OCI-LY7 (cell line): ENCODE measurements at regions not wholly inside any gene's neighbourhood (a gene's known extent, or its start where the extent isn't known, plus 50 kb on each side); places are given as distances from the start of the nearest gene placed in this dataset.
A peak's percentile ranks its signal among the peaks of the same experiment; 100 is the strongest.

ENCODE experiments used
- BruUV-seq: library from RNA; stranded (reverse); fragments of 400-500 nt; replicated peaks from 2 replicates; lab custom pipeline; 2021; lab: Mats Ljungman, UMichigan
- CTCF ChIA-PET: fragments of 300-600 bp; sonication (Branson Sonifier 250); formaldehyde crosslinking; loops from one replicate; lab custom pipeline; 2022; ENCODE audit warnings: antibody characterized with exemption; ENCODE audit not compliant: unreplicated experiment; lab: Charles Lee
- POLR2A ChIA-PET: fragments of 300-600 bp; sonication (Branson Sonifier 250); formaldehyde crosslinking; loops from one replicate; lab custom pipeline; 2022; ENCODE audit warnings: antibody characterized with exemption; lab: Charles Lee
- DNase-seq: peaks from one replicate; pipeline ENCODE4 v3.0.0-alpha.2; 2015; ENCODE audit warnings: low spot score
- H2AFZ ChIP-seq: fragments of 200-600 bp; sonication (generic), shearing (Covaris generic); 2 replicates; pipeline ENCODE4 v1.6.1; 2014; ENCODE audit warnings: mild to moderate bottlenecking, antibody characterized with exemption, low read length, moderate library complexity
- H3K27ac ChIP-seq: fragments of 200-600 bp; sonication (generic); 2 replicates; pipeline ENCODE4 v1.5.1; 2014; ENCODE audit warnings: mixed run types, low read depth, mild to moderate bottlenecking, moderate library complexity, low read length, inconsistent platforms; ENCODE audit not compliant: poor library complexity, severe bottlenecking
- H3K36me3 ChIP-seq: fragments of 200-600 bp; sonication (generic); 2 replicates; pipeline ENCODE4 v1.6.1; 2014; ENCODE audit warnings: mild to moderate bottlenecking, antibody characterized with exemption, low read length, moderate library complexity, mixed read lengths; ENCODE audit not compliant: insufficient read depth
- H3K4me1 ChIP-seq: fragments of 200-600 bp; sonication (generic); 2 replicates; pipeline ENCODE4 v1.5.1; 2014; ENCODE audit warnings: mild to moderate bottlenecking, low read length; ENCODE audit not compliant: insufficient read depth, poor library complexity, severe bottlenecking
- H3K4me2 ChIP-seq: fragments of 200-600 bp; sonication (generic); 2 replicates; pipeline ENCODE4 v1.6.1; 2014; ENCODE audit warnings: mild to moderate bottlenecking, low read length
- H3K4me3 ChIP-seq: fragments of 200-600 bp; sonication (generic); 2 replicates; pipeline ENCODE4 v1.5.1; 2014; ENCODE audit warnings: mild to moderate bottlenecking, low read depth, low read length; ENCODE audit not compliant: poor library complexity, severe bottlenecking
- H3K79me2 ChIP-seq: fragments of 200-600 bp; sonication (generic); 2 replicates; pipeline ENCODE4 v1.6.1; 2016; ENCODE audit warnings: low read depth, mild to moderate bottlenecking, low read length, moderate library complexity, mixed read lengths; ENCODE audit not compliant: insufficient read depth
- H3K9me2 ChIP-seq: fragments of 200-600 bp; sonication (generic); 2 replicates; pipeline ENCODE4 v1.6.1; 2016; ENCODE audit warnings: mild to moderate bottlenecking, low read length, mixed read lengths; ENCODE audit not compliant: insufficient read depth
- H3K9me3 ChIP-seq: fragments of 200-600 bp; sonication (generic); 2 replicates; pipeline ENCODE4 v1.6.1; 2014; ENCODE audit warnings: mild to moderate bottlenecking, mixed run types, low read length, mixed read lengths
- H4K20me1 ChIP-seq: fragments of 200-600 bp; sonication (generic); 2 replicates; pipeline ENCODE4 v1.6.1; 2014; ENCODE audit warnings: mild to moderate bottlenecking, antibody characterized with exemption, low read length, moderate library complexity, mixed read lengths; ENCODE audit not compliant: insufficient read depth
- EZH2phosphoT487 ChIP-seq: fragments of 200-600 bp; sonication (generic); IDR thresholded peaks from 2 replicates; pipeline ENCODE4 v1.6.1; 2018; ENCODE audit warnings: low read depth, borderline replicate concordance, mild to moderate bottlenecking, mixed run types, antibody characterized with exemption, low read length, moderate library complexity, mixed read lengths
- intact Hi-C: fragments of 100-400 bp; cut with micrococcal nuclease; formaldehyde crosslinking; loops from one replicate; pipeline ENCODE4 v1.10.0; 2022; ENCODE audit not compliant: unreplicated experiment
- TF ChIP-seq, protein P1 (sequence below): fragments of 200-600 bp; sonication (generic); conservative IDR thresholded peaks from 2 replicates; pipeline ENCODE4 v1.5.1; 2014; ENCODE audit warnings: mild to moderate bottlenecking, antibody characterized with exemption, low read length, moderate library complexity, mixed read lengths

DNA sequence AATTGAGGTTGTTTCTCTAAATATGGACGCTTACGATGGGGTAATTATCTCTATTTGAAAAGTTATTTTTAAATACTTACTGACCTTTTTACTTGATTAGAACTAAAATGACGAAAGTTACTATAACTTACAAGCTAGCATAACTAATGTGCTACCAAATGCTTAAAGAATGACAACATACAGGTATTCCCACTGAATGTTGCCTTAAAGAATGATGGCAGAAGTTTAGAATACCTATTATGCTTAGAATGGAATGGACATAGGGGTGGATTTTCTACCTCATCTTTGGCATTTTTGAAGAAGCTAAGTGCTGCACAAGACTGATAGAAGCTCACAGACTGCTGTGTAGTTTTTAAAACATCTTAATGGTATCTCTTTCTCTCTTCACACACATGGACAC lies 284.8 kb downstream of the THBS2 start:
- BruUV-seq, result no TSS peak
- Histone ChIP-seq H3K9me3 (no peaks in the 10 kb centered on the region), H4K20me1 (no peaks in the 10 kb centered on the region), H3K79me2 (no peaks in the 10 kb centered on the region), H3K9me2 (no peaks in the 10 kb centered on the region; the same call in 1 of the 2 replicates), H3K4me1 (no peaks in the 10 kb centered on the region), H3K4me2 (no peak overlapping the region), H2AFZ (no peak overlapping the region), H3K27ac (no peak overlapping the region), H3K36me3 (no peaks in the 10 kb centered on the region), H3K4me3 (no peak overlapping the region)
- intact Hi-C loops, result no loop called here
- DNase-seq, result no peak
- ChIA-PET CTCF (no interaction called here), POLR2A (no interaction called here)
- TF ChIP-seq EZH2phosphoT487, result no peak
- TF ChIP-seq, protein P1, sequence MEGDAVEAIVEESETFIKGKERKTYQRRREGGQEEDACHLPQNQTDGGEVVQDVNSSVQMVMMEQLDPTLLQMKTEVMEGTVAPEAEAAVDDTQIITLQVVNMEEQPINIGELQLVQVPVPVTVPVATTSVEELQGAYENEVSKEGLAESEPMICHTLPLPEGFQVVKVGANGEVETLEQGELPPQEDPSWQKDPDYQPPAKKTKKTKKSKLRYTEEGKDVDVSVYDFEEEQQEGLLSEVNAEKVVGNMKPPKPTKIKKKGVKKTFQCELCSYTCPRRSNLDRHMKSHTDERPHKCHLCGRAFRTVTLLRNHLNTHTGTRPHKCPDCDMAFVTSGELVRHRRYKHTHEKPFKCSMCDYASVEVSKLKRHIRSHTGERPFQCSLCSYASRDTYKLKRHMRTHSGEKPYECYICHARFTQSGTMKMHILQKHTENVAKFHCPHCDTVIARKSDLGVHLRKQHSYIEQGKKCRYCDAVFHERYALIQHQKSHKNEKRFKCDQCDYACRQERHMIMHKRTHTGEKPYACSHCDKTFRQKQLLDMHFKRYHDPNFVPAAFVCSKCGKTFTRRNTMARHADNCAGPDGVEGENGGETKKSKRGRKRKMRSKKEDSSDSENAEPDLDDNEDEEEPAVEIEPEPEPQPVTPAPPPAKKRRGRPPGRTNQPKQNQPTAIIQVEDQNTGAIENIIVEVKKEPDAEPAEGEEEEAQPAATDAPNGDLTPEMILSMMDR, result no peak

GRCh38 chr6:168968228-168968627 lies 285.4 kb downstream of the THBS2 start:
- CTCF ChIA-PET, result no interaction called here
- POLR2A ChIA-PET, result no interaction called here
- H3K27ac ChIP-seq, result no peak overlapping the region
- H3K79me2 ChIP-seq, result no peaks in the 10 kb centered on the region
- no TSS peak for BruUV-seq
- no peak overlapping the region for H2AFZ ChIP-seq
- no peaks in the 10 kb centered on the region for H4K20me1 ChIP-seq
- no peak overlapping the region for H3K4me3 ChIP-seq
- no peaks in the 10 kb centered on the region; the same call in 1 of the 2 replicates for H3K9me2 ChIP-seq
- TF ChIP-seq, protein P1, result no peak
- TF ChIP-seq EZH2phosphoT487, result no peak
- H3K9me3 ChIP-seq, result no peaks in the 10 kb centered on the region
- no peaks in the 10 kb centered on the region for H3K36me3 ChIP-seq
- peak; percentile 5 for DNase-seq
- H3K4me2 ChIP-seq, result no peak overlapping the region
- no peaks in the 10 kb centered on the region for H3K4me1 ChIP-seq
- intact Hi-C loops, result no loop called here

DNA sequence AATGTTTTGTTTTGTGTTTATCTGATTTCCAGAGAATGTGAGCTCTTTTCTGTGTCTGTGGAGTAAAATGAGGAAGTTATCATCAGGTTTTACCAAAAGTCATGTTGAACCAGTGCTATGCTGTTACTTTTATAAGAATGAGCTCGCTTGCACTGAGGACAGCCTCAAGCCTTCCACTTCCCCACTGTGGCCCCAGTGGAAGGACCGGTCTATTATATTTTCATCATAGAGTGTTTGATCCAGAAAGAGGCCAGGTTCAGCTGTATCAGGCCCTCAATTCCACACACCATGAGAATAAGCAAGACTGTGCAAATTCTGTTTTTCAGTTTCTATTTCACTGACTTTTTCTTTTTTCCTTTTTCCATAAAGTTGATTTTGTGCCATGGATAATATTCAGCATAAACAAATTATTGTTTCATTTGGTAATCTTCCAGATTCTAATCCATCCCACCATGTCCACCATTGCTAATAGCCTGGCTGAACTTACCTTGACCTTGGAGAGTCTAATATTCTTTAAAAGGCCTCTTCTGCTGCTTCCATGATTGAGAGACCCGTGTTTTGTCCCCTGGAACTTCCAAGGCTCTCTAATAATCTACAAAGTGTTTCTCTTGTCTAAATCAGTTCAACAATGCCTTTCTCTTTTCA lies 286.2 kb downstream of the THBS2 start:
- no peaks in the 10 kb centered on the region for H3K4me1 ChIP-seq
- H3K79me2 ChIP-seq, result no peaks in the 10 kb centered on the region
- CTCF ChIA-PET, result no interaction called here
- intact Hi-C loops, result no loop called here
- DNase-seq, result no peak
- no peak overlapping the region for H3K27ac ChIP-seq
- H2AFZ ChIP-seq, result no peak overlapping the region
- no peak overlapping the region for H3K4me2 ChIP-seq
- no peaks in the 10 kb centered on the region for H4K20me1 ChIP-seq
- no peak for TF ChIP-seq EZH2phosphoT487
- TF ChIP-seq, protein P1, result no peak
- POLR2A ChIA-PET, result no interaction called here
- no peaks in the 10 kb centered on the region; the same call in 1 of the 2 replicates for H3K9me2 ChIP-seq
- H3K9me3 ChIP-seq, result no peaks in the 10 kb centered on the region
- H3K36me3 ChIP-seq, result no peaks in the 10 kb centered on the region
- no TSS peak for BruUV-seq
- no peak overlapping the region for H3K4me3 ChIP-seq
